Loucy (cell line): ENCODE measurements at regions not wholly inside any gene's neighbourhood (a gene's known extent, or its start where the extent isn't known, plus 50 kb on each side); places are given as distances from the start of the nearest gene placed in this dataset.

Source experiments
- H2AFZ ChIP-seq: fragments of 200-600 bp; sonication (generic); 2 replicates; pipeline ENCODE4 v1.6.0; 2016; ENCODE audit warnings: antibody characterized with exemption, mild to moderate bottlenecking, low read length, moderate library complexity
- H3F3A ChIP-seq: fragments of 200-600 bp; 2 replicates; pipeline ENCODE4 v1.6.0; 2016; ENCODE audit warnings: antibody characterized with exemption, low read depth, mild to moderate bottlenecking
- H3K27me3 ChIP-seq: fragments of 200-600 bp; sonication (generic); 2 replicates; pipeline ENCODE4 v1.6.1; 2014; ENCODE audit warnings: low read length, mild to moderate bottlenecking; ENCODE audit not compliant: insufficient read depth, poor library complexity, severe bottlenecking
- H3K36me3 ChIP-seq: fragments of 200-600 bp; sonication (generic); 2 replicates; pipeline ENCODE4 v1.6.1; 2016; ENCODE audit warnings: low read length; ENCODE audit not compliant: insufficient read depth
- H3K4me1 ChIP-seq: fragments of 200-600 bp; sonication (generic); 2 replicates; pipeline ENCODE4 v1.5.1; 2014; ENCODE audit warnings: low read length, mild to moderate bottlenecking; ENCODE audit not compliant: insufficient read depth, poor library complexity, severe bottlenecking
- H3K4me2 ChIP-seq: fragments of 200-600 bp; sonication (generic); 2 replicates; pipeline ENCODE4 v1.6.0; 2014; ENCODE audit warnings: antibody characterized with exemption, low read length, low read depth, mild to moderate bottlenecking; ENCODE audit not compliant: poor library complexity, severe bottlenecking
- H3K4me3 ChIP-seq: fragments of 200-600 bp; sonication (generic); 2 replicates; pipeline ENCODE4 v1.5.1; 2014; ENCODE audit warnings: low read length, mild to moderate bottlenecking, mixed read lengths; ENCODE audit not compliant: poor library complexity, severe bottlenecking
- H3K79me2 ChIP-seq: fragments of 200-600 bp; sonication (generic); 2 replicates; pipeline ENCODE4 v1.6.1; 2014; ENCODE audit warnings: low read length; ENCODE audit not compliant: insufficient read depth
- H3K9ac ChIP-seq: fragments of 200-600 bp; sonication (generic); 2 replicates; pipeline ENCODE4 v1.6.0; 2014; ENCODE audit warnings: mild to moderate bottlenecking, low read depth, low read length, moderate library complexity; ENCODE audit not compliant: poor library complexity, severe bottlenecking
- H3K9me2 ChIP-seq: fragments of 200-600 bp; sonication (generic); replicated peaks from 2 replicates; pipeline ENCODE4 v1.6.1; 2016; ENCODE audit warnings: low read depth, low read length, mixed read lengths
- H3K9me3 ChIP-seq: fragments of 200-600 bp; sonication (generic); 2 replicates; pipeline ENCODE4 v1.6.1; 2014; ENCODE audit warnings: mild to moderate bottlenecking, antibody characterized with exemption, low read length, low read depth; ENCODE audit not compliant: insufficient read depth
- H4K20me1 ChIP-seq: fragments of 200-600 bp; sonication (generic); 2 replicates; pipeline ENCODE4 v1.6.0; 2014; ENCODE audit warnings: antibody characterized with exemption, low read length, mild to moderate bottlenecking; ENCODE audit not compliant: insufficient read depth, poor library complexity, severe bottlenecking
- EZH2phosphoT487 ChIP-seq: fragments of 200-600 bp; IDR thresholded peaks from 2 replicates; pipeline ENCODE4 v1.6.1; 2018; ENCODE audit warnings: antibody characterized with exemption, mild to moderate bottlenecking, moderate library complexity, borderline replicate concordance
- TF ChIP-seq, protein P1 (sequence below): fragments of 200-600 bp; sonication (generic); conservative IDR thresholded peaks from 2 replicates; pipeline ENCODE4 v1.5.1; 2014; ENCODE audit warnings: mild to moderate bottlenecking, antibody characterized with exemption, low read length

DNA sequence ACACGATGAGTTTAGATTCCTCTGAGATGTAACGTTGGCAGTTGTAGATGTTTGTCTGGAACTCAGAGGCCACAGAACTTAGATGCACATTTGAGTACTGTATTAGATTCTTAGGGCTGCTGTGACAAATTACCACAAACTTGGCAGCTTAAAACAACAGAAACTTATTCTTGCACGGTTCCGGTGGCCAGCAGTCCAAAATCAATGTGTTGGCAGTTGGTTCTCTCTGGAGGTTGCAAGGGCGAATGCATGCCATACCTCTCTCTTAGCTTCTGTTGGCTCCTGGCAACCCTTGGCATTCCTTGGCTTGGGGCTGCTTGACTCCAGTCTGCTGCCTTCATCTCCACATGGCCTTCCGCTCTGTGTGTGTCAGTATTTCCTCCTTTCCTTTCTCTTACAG is 118.9 kb downstream of the C12orf75 start:
- Histone ChIP-seq H3F3A (no peaks in the 10 kb centered on the region), H3K9me3 (no peaks in the 10 kb centered on the region), H3K9ac (no peak overlapping the region), H2AFZ (no peak overlapping the region), H4K20me1 (no peaks in the 10 kb centered on the region), H3K4me3 (no peak overlapping the region), H3K9me2 (no peaks in the 10 kb centered on the region), H3K27me3 (no peaks in the 10 kb centered on the region), H3K79me2 (no peaks in the 10 kb centered on the region), H3K4me2 (no peak overlapping the region), H3K36me3 (no peaks in the 10 kb centered on the region), H3K4me1 (peaks cover 7% of the 10 kb centered on the region)
- TF ChIP-seq, protein P1, sequence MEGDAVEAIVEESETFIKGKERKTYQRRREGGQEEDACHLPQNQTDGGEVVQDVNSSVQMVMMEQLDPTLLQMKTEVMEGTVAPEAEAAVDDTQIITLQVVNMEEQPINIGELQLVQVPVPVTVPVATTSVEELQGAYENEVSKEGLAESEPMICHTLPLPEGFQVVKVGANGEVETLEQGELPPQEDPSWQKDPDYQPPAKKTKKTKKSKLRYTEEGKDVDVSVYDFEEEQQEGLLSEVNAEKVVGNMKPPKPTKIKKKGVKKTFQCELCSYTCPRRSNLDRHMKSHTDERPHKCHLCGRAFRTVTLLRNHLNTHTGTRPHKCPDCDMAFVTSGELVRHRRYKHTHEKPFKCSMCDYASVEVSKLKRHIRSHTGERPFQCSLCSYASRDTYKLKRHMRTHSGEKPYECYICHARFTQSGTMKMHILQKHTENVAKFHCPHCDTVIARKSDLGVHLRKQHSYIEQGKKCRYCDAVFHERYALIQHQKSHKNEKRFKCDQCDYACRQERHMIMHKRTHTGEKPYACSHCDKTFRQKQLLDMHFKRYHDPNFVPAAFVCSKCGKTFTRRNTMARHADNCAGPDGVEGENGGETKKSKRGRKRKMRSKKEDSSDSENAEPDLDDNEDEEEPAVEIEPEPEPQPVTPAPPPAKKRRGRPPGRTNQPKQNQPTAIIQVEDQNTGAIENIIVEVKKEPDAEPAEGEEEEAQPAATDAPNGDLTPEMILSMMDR: no peak
- no peak for TF ChIP-seq EZH2phosphoT487

DNA sequence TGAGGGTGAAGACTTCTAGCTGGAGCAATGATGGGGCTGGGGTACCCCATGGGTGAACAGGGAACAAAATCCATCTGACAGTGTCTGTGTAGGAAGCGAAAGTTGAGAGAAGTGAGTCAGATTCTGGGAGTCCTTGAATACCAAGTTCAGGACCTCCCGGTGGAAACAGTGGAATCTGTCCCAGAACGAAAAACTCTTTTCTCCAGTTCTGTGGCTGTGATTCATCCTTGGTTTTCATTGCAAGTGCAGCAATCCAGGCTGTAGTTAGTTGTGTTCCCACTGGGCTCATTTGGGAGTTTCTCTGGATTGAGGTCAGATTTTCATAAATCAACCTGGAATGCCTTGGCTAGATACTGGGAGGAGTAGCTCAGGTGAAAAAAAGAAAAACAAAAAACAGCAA is 120.7 kb downstream of the C12orf75 start:
- Histone ChIP-seq H3K4me2 (no peak overlapping the region), H3F3A (no peaks in the 10 kb centered on the region), H3K9me3 (no peaks in the 10 kb centered on the region), H4K20me1 (no peaks in the 10 kb centered on the region), H2AFZ (no peak overlapping the region), H3K4me1 (peaks cover 10% of the 10 kb centered on the region), H3K9me2 (no peaks in the 10 kb centered on the region), H3K79me2 (no peaks in the 10 kb centered on the region), H3K27me3 (no peaks in the 10 kb centered on the region), H3K36me3 (no peaks in the 10 kb centered on the region), H3K9ac (no peak overlapping the region), H3K4me3 (no peak overlapping the region)
- TF ChIP-seq, protein P1: no peak
- TF ChIP-seq EZH2phosphoT487: no peak

DNA sequence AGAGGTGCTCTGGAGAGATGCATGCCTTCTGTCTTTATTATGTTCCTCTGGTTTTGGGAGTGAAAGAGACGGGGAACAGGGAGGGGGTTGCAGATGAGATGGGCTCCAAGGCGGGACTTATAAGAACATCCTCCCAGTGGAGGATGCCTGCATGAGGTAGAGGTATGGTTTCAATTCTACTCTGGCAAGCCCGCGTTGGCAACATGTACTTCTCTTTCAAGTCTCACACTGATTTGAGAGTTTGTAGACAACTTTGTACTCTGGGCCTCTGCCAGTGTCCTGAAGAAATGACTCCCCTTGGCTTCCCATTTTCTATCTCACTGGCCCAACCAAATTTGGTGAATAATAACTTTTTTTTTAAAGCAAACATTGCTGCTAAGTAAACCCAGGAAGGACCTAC is 121.3 kb downstream of the C12orf75 start:
- H3F3A ChIP-seq: no peaks in the 10 kb centered on the region
- TF ChIP-seq EZH2phosphoT487: no peak
- TF ChIP-seq, protein P1: no peak

More for the DNA sequence above, 121.3 kb downstream of the C12orf75 start:
- Histone ChIP-seq H3K4me2 (no peak overlapping the region), H3K79me2 (no peaks in the 10 kb centered on the region), H3K36me3 (no peaks in the 10 kb centered on the region), H2AFZ (no peak overlapping the region), H3K4me3 (no peak overlapping the region), H3K9ac (no peak overlapping the region), H3K27me3 (no peaks in the 10 kb centered on the region), H3K9me2 (no peaks in the 10 kb centered on the region), H4K20me1 (no peaks in the 10 kb centered on the region), H3K4me1 (peaks cover 10% of the 10 kb centered on the region), H3K9me3 (no peaks in the 10 kb centered on the region)
